Right renal cortex interstitium (tissue), 3 donors: ENCODE measurements at regions not wholly inside any gene's neighbourhood (a gene's known extent, or its start where the extent isn't known, plus 50 kb on each side); places are given as distances from the start of the nearest gene placed in this dataset.
A peak's percentile ranks its signal among the peaks of the same experiment; 100 is the strongest.
"Not testable (repeated sequence)": the region's sequence is repeated elsewhere in the genome, so short reads cannot be mapped to it uniquely, and the experiment has no call there.

Experiments
- DNase-seq, 3 donors: peaks; one replicate each; pipeline ENCODE4 v3.0.0-alpha.2; 2013; ENCODE audit warnings: low read depth in 3 of 3, low spot score in 2 of 3

DNA sequence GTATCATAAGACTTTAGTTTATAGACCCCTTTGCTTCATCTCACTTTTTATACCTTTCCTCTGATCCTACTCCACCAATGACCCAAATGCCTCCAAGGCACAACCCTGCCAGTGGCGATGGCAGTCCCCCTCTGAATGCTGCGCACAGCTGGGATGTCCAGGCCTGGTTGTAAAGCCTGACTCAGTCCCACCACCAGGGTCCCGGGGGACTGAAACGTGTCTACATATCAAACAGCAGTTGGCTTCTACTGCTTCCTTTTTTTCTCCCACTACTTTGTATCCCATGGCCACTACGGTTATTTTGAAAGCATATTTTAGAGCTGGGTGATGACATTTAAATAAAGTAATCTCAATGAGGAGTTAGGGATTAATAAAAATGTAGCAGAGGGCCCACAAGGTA, 329.8 kb upstream of the PSMD7 start:
- DNase-seq: no peak

DNA sequence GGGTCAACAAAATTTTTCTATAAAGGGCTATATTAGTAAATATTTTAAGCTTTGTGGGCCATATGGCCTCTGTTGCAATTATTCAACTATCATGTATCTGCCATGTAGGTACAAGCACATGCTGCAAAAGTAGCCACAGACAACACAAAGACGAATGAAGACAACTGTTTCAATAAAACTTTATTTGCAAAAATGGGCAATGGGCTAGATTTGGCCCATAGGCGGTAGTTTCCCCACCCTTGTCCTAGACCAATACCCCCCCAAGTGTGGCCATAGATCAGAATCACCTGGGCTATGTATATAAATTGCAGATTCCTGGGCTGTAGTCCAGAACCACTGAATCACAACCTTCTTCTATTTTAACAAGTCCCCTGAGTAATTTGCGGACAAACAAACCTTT, 331.0 kb upstream of the PSMD7 start:
- no peak for DNase-seq

GRCh38 chr16:73956587-73957494, 339.8 kb upstream of the PSMD7 start:
- DNase-seq: peak in 2 of 3 donors; percentile 50 to 56

GRCh38 chr16:73955702-73956101, 340.9 kb upstream of the PSMD7 start:
- no peak for DNase-seq

DNA sequence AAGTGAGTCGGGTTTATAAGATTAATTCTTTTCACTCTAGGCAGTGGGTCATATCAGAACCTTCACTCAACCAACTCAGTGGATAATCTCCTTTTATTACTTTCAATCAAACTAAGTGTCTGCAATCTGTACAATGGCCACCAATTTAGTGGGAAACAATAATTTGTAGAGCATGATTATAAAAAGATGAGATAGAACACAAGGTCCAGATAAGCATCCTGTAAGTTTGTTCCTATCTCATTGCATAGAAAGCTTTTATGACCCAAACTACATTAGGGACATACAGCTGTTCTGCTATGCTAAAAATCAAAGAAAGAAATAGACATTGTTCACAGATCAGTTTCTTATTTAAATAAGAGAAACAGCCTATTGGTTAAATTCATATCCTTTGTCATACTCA, 341.4 kb upstream of the PSMD7 start:
- DNase-seq: no peak

- DNase-seq: peak in 1 of 3 donors; percentile 3
Measured at GRCh38 chr16:73951481-73951880, 345.1 kb upstream of the PSMD7 start.

- no peak for DNase-seq
Measured at GRCh38 chr16:73949574-73950320, 346.9 kb upstream of the PSMD7 start.

DNA sequence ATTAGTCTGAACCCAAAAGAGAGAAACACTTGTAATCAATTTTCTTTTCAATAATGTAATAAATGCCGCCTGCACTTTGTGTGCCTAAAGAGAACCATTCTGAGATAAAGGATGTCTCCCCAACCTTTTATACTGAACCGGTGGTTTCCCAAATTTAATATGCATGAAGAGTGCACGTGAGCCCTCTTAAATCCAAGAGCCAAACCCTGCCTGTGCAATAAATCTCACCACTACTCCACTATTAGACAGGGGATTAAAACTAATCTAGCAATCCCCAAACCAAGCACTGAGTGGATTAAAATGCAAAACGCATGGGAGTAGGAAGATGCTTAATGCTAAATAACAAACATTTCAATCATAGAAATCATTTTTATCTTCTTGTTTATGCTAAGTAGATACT, 351.0 kb upstream of the PSMD7 start:
- DNase-seq: no peak

GRCh38 chr16:73943184-73943583, 353.4 kb upstream of the PSMD7 start:
- DNase-seq: not testable (repeated sequence)

- DNase-seq: not testable (repeated sequence)
Measured at GRCh38 chr16:73940786-73941185, 355.8 kb upstream of the PSMD7 start.

DNA sequence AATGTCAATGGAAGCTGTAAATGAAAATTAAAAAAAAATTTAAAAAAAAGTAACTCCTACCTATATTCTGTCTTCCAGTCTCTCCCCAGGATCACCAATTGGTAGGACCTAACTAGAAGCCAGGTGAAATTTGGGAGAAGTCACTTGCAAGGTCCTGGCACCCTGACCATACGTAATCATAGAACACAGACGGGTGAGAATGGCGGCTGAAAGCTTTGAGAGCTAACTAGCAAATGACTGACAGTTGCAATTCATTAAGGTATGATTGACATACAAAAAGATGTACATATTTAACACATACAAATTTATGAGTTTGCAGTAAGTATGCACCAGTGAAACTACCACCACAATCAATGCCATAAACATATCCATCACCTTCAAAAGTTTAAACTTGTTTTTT, 372.7 kb upstream of the PSMD7 start:
- DNase-seq: no peak

GRCh38 chr16:73921295-73921694, 375.3 kb upstream of the PSMD7 start:
- DNase-seq: no peak

- no peak for DNase-seq
Measured at GRCh38 chr16:73916829-73917594, 379.6 kb upstream of the PSMD7 start.

- no peak for DNase-seq
Measured at GRCh38 chr16:73915935-73916334, 380.7 kb upstream of the PSMD7 start.

- no peak for DNase-seq
Measured at GRCh38 chr16:73915140-73915539, 381.5 kb upstream of the PSMD7 start.

DNA sequence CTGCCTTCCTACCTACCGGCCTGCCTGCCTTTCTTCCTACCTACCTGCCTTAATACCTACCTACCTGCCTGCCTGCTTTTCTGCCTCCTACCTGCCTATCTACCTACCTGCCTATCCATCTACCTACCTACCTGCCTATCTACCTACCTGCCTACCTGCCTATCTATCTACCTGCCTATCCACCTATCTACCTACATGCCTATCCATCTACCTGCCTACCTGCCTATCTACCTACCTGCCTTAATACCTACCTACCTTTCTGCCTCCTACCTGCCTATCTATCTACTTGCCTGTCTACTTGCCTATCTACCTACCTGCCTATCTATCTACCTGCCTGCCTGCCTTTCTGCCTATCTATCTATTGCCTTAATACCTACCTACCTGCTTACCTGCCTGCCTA, 383.8 kb upstream of the PSMD7 start:
- no peak for DNase-seq

- no peak for DNase-seq
Measured at GRCh38 chr16:73912281-73912680, 384.3 kb upstream of the PSMD7 start.

DNA sequence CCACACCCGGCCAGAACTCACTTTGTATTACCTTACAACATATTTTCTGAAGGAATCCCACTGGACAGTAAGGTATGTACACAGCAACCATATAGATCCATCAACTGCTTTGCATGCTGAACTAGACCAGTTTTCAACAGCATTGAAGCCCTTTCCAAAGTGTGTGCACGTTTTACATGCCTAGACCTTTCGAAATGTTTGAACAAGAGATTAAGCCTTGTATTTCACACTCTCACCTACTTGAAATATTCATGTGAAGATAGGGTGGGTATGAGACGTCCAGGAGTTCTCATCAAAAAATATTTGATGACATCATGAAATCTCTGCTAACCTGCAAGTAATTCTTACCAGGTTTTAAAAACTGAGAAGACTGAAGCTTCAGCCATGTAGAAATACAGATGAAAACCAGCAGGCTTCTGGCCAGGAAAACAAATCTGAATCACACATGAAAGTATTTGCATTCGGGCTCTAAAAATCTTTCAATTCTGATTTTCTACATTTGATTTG, 387.0 kb upstream of the PSMD7 start:
- no peak for DNase-seq

GRCh38 chr16:73891129-73891542, 405.5 kb upstream of the PSMD7 start:
- DNase-seq: no peak

- no peak for DNase-seq
Measured at GRCh38 chr16:73890186-73891128, 406.2 kb upstream of the PSMD7 start.
